NCI-H774 (cell line): ENCODE measurements at regions not wholly inside any gene's neighbourhood (a gene's known extent, or its start where the extent isn't known, plus 50 kb on each side); places are given as distances from the start of the nearest gene placed in this dataset.

ENCODE experiments used
- DNase-seq: peaks from one replicate; lab custom pipeline; 2025; lab: John Stamatoyannopoulos, UW

GRCh38 chr5:114252226-114252625 is 109.6 kb upstream of the KCNN2 start:
- no peak for DNase-seq

DNA sequence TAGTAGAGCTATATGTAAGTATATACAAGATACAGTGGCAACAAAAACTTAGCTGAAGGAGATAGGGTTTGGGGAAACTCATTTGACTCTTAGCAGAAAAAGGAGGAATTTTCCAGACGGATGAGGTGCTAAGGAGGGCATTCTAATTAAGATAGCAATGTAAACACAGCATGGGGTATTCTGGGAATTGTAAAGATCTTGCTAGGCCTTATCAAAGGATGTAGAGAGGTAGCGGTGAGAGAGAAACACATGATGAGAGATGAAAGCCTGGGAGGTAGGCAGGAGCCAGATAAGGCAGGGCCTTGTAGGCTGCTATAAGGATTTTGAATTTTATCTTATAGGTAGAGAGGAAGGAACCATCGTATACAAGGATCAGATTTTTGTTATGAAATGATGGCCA is 106.6 kb upstream of the KCNN2 start:
- no peak for DNase-seq

GRCh38 chr5:114261989-114262388 is 99.9 kb upstream of the KCNN2 start:
- DNase-seq: no peak

- DNase-seq: no peak
Measured at GRCh38 chr5:114265432-114266060, 96.3 kb upstream of the KCNN2 start.

GRCh38 chr5:114266374-114266773 is 95.5 kb upstream of the KCNN2 start:
- no peak for DNase-seq

DNA sequence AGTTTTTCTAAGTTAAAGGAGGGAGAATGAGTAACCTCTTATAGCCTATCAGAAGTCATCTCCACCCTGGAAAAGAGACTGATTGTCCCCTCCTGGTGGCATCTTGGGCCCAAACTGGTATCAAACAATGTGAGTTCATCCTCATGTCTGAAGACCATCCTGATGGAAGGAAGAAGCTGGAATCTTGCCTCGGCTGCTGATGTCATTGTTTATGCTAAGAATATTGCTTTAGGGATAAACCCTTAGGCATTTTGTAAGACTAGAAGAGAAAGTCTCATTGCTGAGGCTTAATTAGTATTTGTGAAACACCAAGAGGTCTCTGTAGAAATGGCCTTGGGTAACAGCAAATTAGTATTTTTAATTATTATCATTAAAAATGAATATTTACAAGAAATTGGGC is 65.7 kb upstream of the KCNN2 start:
- DNase-seq: no peak

DNA sequence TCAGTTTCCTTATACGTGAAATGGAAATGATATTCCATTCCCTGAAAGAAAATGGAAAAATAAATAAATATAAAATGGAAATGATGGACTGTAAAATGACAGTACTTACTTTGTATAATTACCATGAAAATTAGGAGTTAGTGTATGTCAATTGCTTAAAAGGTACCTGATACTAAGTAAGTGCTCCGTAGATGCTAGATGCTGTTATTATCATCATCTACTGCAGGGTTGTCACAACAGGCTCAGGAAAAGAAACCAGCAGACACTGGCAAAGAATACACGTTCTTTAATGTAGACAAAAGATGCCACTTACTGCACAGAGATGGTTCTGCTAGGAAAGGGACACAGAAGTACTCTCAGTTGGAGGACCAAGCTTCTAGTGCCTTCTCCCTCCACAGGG is 64.0 kb upstream of the KCNN2 start:
- DNase-seq: no peak

- no peak for DNase-seq
Measured at GRCh38 chr5:114305402-114306207, 56.3 kb upstream of the KCNN2 start.

DNA sequence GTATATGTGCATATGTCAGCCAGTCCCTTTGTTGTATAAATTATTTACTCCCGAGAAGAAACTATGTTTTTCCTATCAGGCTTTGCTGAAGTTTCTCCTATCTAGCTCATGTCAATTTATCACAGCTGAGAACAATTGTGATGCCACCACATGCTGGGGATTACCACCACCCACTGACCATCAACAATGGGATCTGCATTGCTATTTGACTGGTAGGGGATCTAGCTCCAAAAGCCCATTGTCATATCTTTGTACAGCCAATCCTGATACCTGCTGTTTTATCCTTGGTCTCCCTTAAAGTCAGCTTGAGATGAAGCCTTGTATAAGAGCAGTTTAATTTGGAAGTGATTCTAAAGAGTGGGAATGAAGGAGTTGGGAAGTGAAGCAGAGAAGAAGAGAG is 53.9 kb upstream of the KCNN2 start:
- no peak for DNase-seq

- DNase-seq: no peak
Measured at GRCh38 chr5:114308508-114308907, 53.4 kb upstream of the KCNN2 start.

- DNase-seq: no peak
Measured at GRCh38 chr5:114310666-114311065, 51.2 kb upstream of the KCNN2 start.

- DNase-seq: no peak
Measured at GRCh38 chr5:114311281-114311680, 50.6 kb upstream of the KCNN2 start.

GRCh38 chr5:114311968-114312367 is 49.9 kb upstream of the KCNN2 start:
- no peak for DNase-seq
